ENCODE measurements at regions not wholly inside any gene's neighbourhood (a gene's known extent, or its start where the extent isn't known, plus 50 kb on each side); places are given as distances from the start of the nearest gene placed in this dataset.

DNA sequence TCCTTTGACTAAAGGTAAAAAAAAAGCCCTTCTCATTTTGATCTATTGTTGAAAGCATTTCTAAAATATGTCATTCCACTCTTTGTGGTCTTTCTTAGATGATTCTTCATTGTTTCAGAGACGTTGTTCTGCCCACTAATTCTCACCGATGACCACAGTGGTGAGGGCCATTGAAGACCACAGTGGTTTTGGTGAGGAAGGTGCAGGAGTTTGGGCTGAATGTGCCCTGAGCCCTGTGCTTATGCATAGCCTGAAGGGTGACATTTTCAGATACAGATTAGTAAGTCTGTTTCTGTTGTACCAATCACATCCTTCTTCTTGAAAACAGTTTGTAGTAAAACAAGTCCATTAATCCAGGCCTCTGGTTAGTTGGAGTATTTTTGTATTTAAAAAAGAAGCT, 251.3 kb upstream of the ATP5MC3 start:
- no peak for FAIRE-seq
- TF ChIP-seq FOSL2 (IDR thresholded peaks at IDR 0.05): no peak
- no peak for TF ChIP-seq FOSL2 (CRISPR knock-in tag; IDR thresholded peaks at IDR 0.05)
- no peak for TF ChIP-seq JUN (IDR thresholded peaks at IDR 0.05)
- TF ChIP-seq NR3C1 (IDR thresholded peaks at IDR 0.05): no peak
- TF ChIP-seq RCOR1 (IDR thresholded peaks at IDR 0.05; ENCODE audit: low read depth, low read length): no peak
- TF ChIP-seq FOXS1 (CRISPR knock-in tag; IDR thresholded peaks at IDR 0.05): no peak
- TF ChIP-seq CTCF (IDR thresholded peaks at IDR 0.05): no peak
- no peak for TF ChIP-seq GATA3 (IDR thresholded peaks at IDR 0.05; ENCODE audit: borderline replicate concordance)
- no peak for TF ChIP-seq EP300 (IDR thresholded peaks at IDR 0.05)
- TF ChIP-seq CBX2 (IDR thresholded peaks at IDR 0.05; ENCODE audit: borderline replicate concordance, low read depth): no peak
- TF ChIP-seq, protein P1, sequence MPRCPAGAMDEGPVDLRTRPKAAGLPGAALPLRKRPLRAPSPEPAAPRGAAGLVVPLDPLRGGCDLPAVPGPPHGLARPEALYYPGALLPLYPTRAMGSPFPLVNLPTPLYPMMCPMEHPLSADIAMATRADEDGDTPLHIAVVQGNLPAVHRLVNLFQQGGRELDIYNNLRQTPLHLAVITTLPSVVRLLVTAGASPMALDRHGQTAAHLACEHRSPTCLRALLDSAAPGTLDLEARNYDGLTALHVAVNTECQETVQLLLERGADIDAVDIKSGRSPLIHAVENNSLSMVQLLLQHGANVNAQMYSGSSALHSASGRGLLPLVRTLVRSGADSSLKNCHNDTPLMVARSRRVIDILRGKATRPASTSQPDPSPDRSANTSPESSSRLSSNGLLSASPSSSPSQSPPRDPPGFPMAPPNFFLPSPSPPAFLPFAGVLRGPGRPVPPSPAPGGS (IDR thresholded peaks at IDR 0.05): no peak
- TF ChIP-seq HMGXB4 (CRISPR knock-in tag; IDR thresholded peaks at IDR 0.05; ENCODE audit: borderline replicate concordance): no peak
- no peak for TF ChIP-seq NPAS2 (CRISPR knock-in tag; IDR thresholded peaks at IDR 0.05; ENCODE audit: borderline replicate concordance)
- no peak for TF ChIP-seq CBX8 (IDR thresholded peaks at IDR 0.05)
- TF ChIP-seq HOXB13 (CRISPR knock-in tag; IDR thresholded peaks at IDR 0.05; ENCODE audit: low read depth): no peak
- TF ChIP-seq NFE2L2 (conservative IDR thresholded peaks at IDR 0.05; ENCODE audit: low read length): no peak
- TF ChIP-seq, protein P2, sequence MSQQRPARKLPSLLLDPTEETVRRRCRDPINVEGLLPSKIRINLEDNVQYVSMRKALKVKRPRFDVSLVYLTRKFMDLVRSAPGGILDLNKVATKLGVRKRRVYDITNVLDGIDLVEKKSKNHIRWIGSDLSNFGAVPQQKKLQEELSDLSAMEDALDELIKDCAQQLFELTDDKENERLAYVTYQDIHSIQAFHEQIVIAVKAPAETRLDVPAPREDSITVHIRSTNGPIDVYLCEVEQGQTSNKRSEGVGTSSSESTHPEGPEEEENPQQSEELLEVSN (IDR thresholded peaks at IDR 0.05; ENCODE audit: borderline replicate concordance, low read depth): no peak
- no peak for TF ChIP-seq RARB (CRISPR knock-in tag; IDR thresholded peaks at IDR 0.05)
- TF ChIP-seq KDM5A (IDR thresholded peaks at IDR 0.05): no peak
- TF ChIP-seq SMC3 (IDR thresholded peaks at IDR 0.05): no peak
- TF ChIP-seq ESRRA (IDR thresholded peaks at IDR 0.05; ENCODE audit: borderline replicate concordance, low read length): no peak
- H3K9me3 ChIP-seq: no peaks in the 10 kb centered on the region
- POLR2A ChIA-PET: no interaction called here
- no peak overlapping the region for H3K4me2 ChIP-seq
- CTCF ChIA-PET: no interaction called here
- no peak overlapping the region for H3K4me3 ChIP-seq
- DNase-seq (ENCODE audit: low read depth in 1 of 2, low spot score in 1 of 2): no peak
- no peak overlapping the region for H3K27ac ChIP-seq
- no peak for ATAC-seq
- H3K4me1 ChIP-seq: no peaks in the 10 kb centered on the region
- WGBS (ENCODE audit: missing lambda C conversion rate): 26% methylated on average over 2 of the region's 2 CpGs

- ATAC-seq (no peak), FAIRE-seq (no peak), DNase-seq (ENCODE audit: low read depth in 1 of 2, low spot score in 1 of 2) (no peak)
- TF ChIP-seq CHD2 (IDR thresholded peaks at IDR 0.05; ENCODE audit: low read length, partially characterized antibody) (no peak), BHLHE40 (IDR thresholded peaks at IDR 0.05; ENCODE audit: low read depth, low read length) (no peak), ZFP36 (IDR thresholded peaks at IDR 0.05; ENCODE audit: borderline replicate concordance, partially characterized antibody) (no peak), ZNF302 (CRISPR knock-in tag; IDR thresholded peaks at IDR 0.05) (no peak), ZSCAN20 (CRISPR knock-in tag; IDR thresholded peaks at IDR 0.05) (no peak), KDM5A (IDR thresholded peaks at IDR 0.05) (no peak), MAX (IDR thresholded peaks at IDR 0.05) (no peak), RNF2 (IDR thresholded peaks at IDR 0.05; ENCODE audit: borderline replicate concordance, low read depth) (no peak), RAD21 (conservative IDR thresholded peaks at IDR 0.05 in 1 of 2, IDR thresholded peaks at IDR 0.05 in 1 of 2) (no peak), ZC3H11A (IDR thresholded peaks at IDR 0.05) (no peak)
- H3K27ac ChIP-seq: no peak overlapping the region
- no peak overlapping the region for H3K4me3 ChIP-seq
- no peaks in the 10 kb centered on the region for H3K4me1 ChIP-seq
- no peak overlapping the region for H3K4me2 ChIP-seq
- CTCF ChIA-PET: interaction anchor here (1.3 kb wide), 1 partner anchor 17 kb away, joined by 5 read pairs; no protein-coding TSS in a partner anchor
- POLR2A ChIA-PET: no interaction called here
- WGBS (ENCODE audit: missing lambda C conversion rate): 14% methylated on average over 5 of the region's 5 CpGs
- H3K9me3 ChIP-seq: no peaks in the 10 kb centered on the region
Observed at GRCh38 chr2:175432021-175432420, 250.5 kb upstream of the ATP5MC3 start.
